Suppressor macrophage treated with lipopolysaccharide for 4 hours (primary cell): ENCODE measurements at regions not wholly inside any gene's neighbourhood (a gene's known extent, or its start where the extent isn't known, plus 50 kb on each side); places are given as distances from the start of the nearest gene placed in this dataset.
A peak's percentile ranks its signal among the peaks of the same experiment; 100 is the strongest.

Experiments used
- DNase-seq: peaks from one replicate; pipeline ENCODE4 v3.0.0-alpha.2; 2020

- no peak for DNase-seq
Measured at GRCh38 chr17:83144421-83145357, 65.3 kb downstream of the METRNL start.

- no peak for DNase-seq
Measured at GRCh38 chr17:83145358-83145738, 65.9 kb downstream of the METRNL start.

GRCh38 chr17:83145831-83146230, 66.4 kb downstream of the METRNL start:
- DNase-seq = no peak

- no peak for DNase-seq
Measured at GRCh38 chr17:83146347-83146746, 66.9 kb downstream of the METRNL start.

GRCh38 chr17:83147280-83147679, 67.9 kb downstream of the METRNL start:
- DNase-seq = peak; percentile 17

GRCh38 chr17:83148317-83149028, 69.1 kb downstream of the METRNL start:
- no peak for DNase-seq

GRCh38 chr17:83149029-83149725, 69.8 kb downstream of the METRNL start:
- no peak for DNase-seq

- no peak for DNase-seq
Measured at GRCh38 chr17:83149761-83150251, 70.4 kb downstream of the METRNL start.

GRCh38 chr17:83150369-83151055, 71.1 kb downstream of the METRNL start:
- DNase-seq = no peak

GRCh38 chr17:83151056-83151441, 71.6 kb downstream of the METRNL start:
- no peak for DNase-seq

- DNase-seq = no peak
Measured at GRCh38 chr17:83151442-83152226, 72.2 kb downstream of the METRNL start.

- DNase-seq = no peak
Measured at GRCh38 chr17:83152227-83152744, 72.9 kb downstream of the METRNL start.

GRCh38 chr17:83152745-83153611, 73.6 kb downstream of the METRNL start:
- DNase-seq = peak; percentile 90

- DNase-seq = no peak
Measured at GRCh38 chr17:83153681-83154310, 74.4 kb downstream of the METRNL start.

- DNase-seq = no peak
Measured at GRCh38 chr17:83154311-83155127, 75.1 kb downstream of the METRNL start.

- DNase-seq = peak; percentile 84
Measured at GRCh38 chr17:83155128-83156121, 76.0 kb downstream of the METRNL start.

GRCh38 chr17:83156408-83156807, 77.0 kb downstream of the METRNL start:
- no peak for DNase-seq
